Heart right ventricle (tissue), 16 donors: ENCODE measurements at regions not wholly inside any gene's neighbourhood (a gene's known extent, or its start where the extent isn't known, plus 50 kb on each side); places are given as distances from the start of the nearest gene placed in this dataset.

Experiments used
- ATAC-seq, 8 donors: fragments of 200-7000 bp; cut with Tn5 transposase; one replicate each; pipeline ENCODE4 v1.9.1; 2020; ENCODE audit warnings: mild to moderate bottlenecking in 8 of 8, moderate library complexity in 8 of 8, moderate number of reproducible peaks in 1 of 8
- DNase-seq, 2 donors: peaks; one replicate each; pipeline ENCODE4 v3.0.0-alpha.2; 2020
- H3K27ac ChIP-seq, 10 donors: fragments of 200-600 bp; sonication (generic) in 2 of 10; one replicate each; pipeline versions ENCODE4 v1.5.0 to v1.8.0; 2020 to 2022; ENCODE audit warnings: mild to moderate bottlenecking in 3 of 10
- H3K27me3 ChIP-seq, 7 donors: fragments of 200-600 bp; one replicate each; pipeline ENCODE4 v1.8.0; 2021 to 2022; ENCODE audit warnings: mild to moderate bottlenecking in 2 of 7
- H3K36me3 ChIP-seq, 9 donors: fragments of 200-600 bp; sonication (generic) in 1 of 9; one replicate each; pipeline versions ENCODE4 v1.5.0 to v1.8.0; 2020 to 2022; ENCODE audit warnings: mild to moderate bottlenecking in 2 of 9
- H3K4me1 ChIP-seq, 9 donors: fragments of 200-600 bp; sonication (generic) in 1 of 9; one replicate each; pipeline versions ENCODE4 v1.5.0 to v1.8.0; 2020 to 2022; ENCODE audit warnings: mild to moderate bottlenecking in 4 of 9
- H3K4me3 ChIP-seq, 10 donors: fragments of 200-600 bp; sonication (generic) in 2 of 10; one replicate each; pipeline versions ENCODE4 v1.5.0 to v1.8.0; 2020 to 2022; ENCODE audit warnings: mild to moderate bottlenecking in 7 of 10, moderate library complexity in 2 of 10
- H3K9me3 ChIP-seq, 11 donors: fragments of 200-600 bp in 10 of 11; sonication (generic) in 2 of 11; one replicate each; pipeline versions ENCODE4 v1.5.0 to v1.8.0; 2013 to 2022; ENCODE audit warnings: mild to moderate bottlenecking in 2 of 11, control low read depth in 1 of 11, moderate library complexity in 1 of 11
- WGBS, 2 donors: extraction: QIAGEN DNeasy Blood & Tissue Kit; methylation state at CpG; one replicate each; pipeline ENCODE4 v1.1.7; 2013; ENCODE audit warnings: inconsistent platforms in 1 of 2; 5-methylcytosine and 5-hydroxymethylcytosine counted together
- intact Hi-C, 10 donors: fragments of 100-400 bp; cut with DNase I; formaldehyde crosslinking; loops; one replicate each; pipeline versions ENCODE4 v1.11.1 to v1.14.2; 2022
- TF ChIP-seq, protein P1 (sequence below), 9 donors: fragments of 200-600 bp; sonication (generic) in 2 of 9; IDR thresholded peaks; one replicate each; pipeline versions ENCODE4 v1.5.0 to v1.8.0; 2021 to 2022; ENCODE audit warnings: antibody characterized with exemption in 9 of 9, mild to moderate bottlenecking in 5 of 9, moderate library complexity in 1 of 9
- donor health status: Arrhythmogenic right ventricular cardiomyopathy.
- donor health status: ischemic (EF 13 %, LVEDD 7.1; RV severe dilation, severe dysfunction).
- donor health status: healthy with polysubstance abuse.
- donor health status: DM: no; HTN: yes; CAD: no.
- donor health status: DM: no; HTN: no; CAD: no.
- donor health status: ischemic (EF 25% LVEDD 6.9; RV normal size, moderate dysfunction).
- donor health status: ischemic (EF 25% LVEDD 5.7; RV mildly dilated, moderate dysfunction).
- donor health status: healthy.
- donor health status: DM: yes; HTN: yes; CAD: no.
- donor health status: Ischemic cardiomyopathy.
- donor health status: ischemic (EF 35%, LVEDD 5.7; RV mildly dilated, moderate dysfunction).
- donor health status: nonischemic (EF 11% LVEDD 7.7; RV severe dilation, severe dysfunction).
- donor health status: DM: yes; HTN: yes; CAD: no.
- donor health status: PGD.
- donor health status: ischemic (EF 29% LVEDD 5.4; RV normal size, mild dysfunction).
- donor health status: nonischemic (EF 23%, LVEDD 6.1; RV moderate dilation, normal function).

- TF ChIP-seq, protein P1, sequence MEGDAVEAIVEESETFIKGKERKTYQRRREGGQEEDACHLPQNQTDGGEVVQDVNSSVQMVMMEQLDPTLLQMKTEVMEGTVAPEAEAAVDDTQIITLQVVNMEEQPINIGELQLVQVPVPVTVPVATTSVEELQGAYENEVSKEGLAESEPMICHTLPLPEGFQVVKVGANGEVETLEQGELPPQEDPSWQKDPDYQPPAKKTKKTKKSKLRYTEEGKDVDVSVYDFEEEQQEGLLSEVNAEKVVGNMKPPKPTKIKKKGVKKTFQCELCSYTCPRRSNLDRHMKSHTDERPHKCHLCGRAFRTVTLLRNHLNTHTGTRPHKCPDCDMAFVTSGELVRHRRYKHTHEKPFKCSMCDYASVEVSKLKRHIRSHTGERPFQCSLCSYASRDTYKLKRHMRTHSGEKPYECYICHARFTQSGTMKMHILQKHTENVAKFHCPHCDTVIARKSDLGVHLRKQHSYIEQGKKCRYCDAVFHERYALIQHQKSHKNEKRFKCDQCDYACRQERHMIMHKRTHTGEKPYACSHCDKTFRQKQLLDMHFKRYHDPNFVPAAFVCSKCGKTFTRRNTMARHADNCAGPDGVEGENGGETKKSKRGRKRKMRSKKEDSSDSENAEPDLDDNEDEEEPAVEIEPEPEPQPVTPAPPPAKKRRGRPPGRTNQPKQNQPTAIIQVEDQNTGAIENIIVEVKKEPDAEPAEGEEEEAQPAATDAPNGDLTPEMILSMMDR (IDR thresholded peaks at IDR 0.05) = no peak
- H3K4me1 ChIP-seq = no peaks in the 10 kb centered on the region
- no peaks in the 10 kb centered on the region for H3K36me3 ChIP-seq
- H3K27me3 ChIP-seq = no peaks in the 10 kb centered on the region
- ATAC-seq (no peak), DNase-seq (no peak)
- H3K27ac ChIP-seq = no peak overlapping the region
- intact Hi-C loops = no loop called here
- 75 to 77% methylated on average over 3 of the region's 3 CpGs for WGBS, 2 donors
- H3K9me3 ChIP-seq = peaks cover 0 to 7% (median 0%) of the 10 kb centered on the region in 11 donors
- no peak overlapping the region for H3K4me3 ChIP-seq
These were observed 882.7 kb upstream of the PCDH10 start for GRCh38 chr4:132266374-132266773.

DNA sequence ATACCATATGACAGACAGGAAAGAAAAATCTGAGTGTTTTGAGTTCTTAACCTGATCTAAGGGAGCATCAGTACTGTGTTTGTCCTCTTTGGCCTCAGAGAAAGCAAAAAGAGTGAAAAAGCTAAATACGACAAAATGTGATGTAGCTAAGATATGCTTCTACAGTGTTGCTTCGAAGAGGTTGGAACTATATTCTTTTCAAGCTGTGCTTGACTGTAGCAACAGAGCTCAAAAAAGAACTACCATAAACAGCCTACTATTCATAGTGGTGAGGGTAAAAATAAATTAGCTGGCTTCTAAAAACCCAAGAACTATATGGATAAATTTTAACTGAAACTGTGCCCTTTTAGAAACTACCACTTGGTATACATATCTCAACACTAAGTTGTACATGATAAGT lies 881.8 kb upstream of the PCDH10 start:
- Histone ChIP-seq H3K4me1 (no peaks in the 10 kb centered on the region), H3K4me3 (no peak overlapping the region), H3K27ac (no peak overlapping the region), H3K27me3 (no peaks in the 10 kb centered on the region), H3K9me3 (peaks cover 0 to 3% (median 0%) of the 10 kb centered on the region in 11 donors), H3K36me3 (no peaks in the 10 kb centered on the region)
- TF ChIP-seq, protein P1 (IDR thresholded peaks at IDR 0.05) = no peak
- WGBS, 2 donors = 83 to 92% methylated on average over 2 of the region's 2 CpGs
- ATAC-seq = no peak
- DNase-seq = no peak
- intact Hi-C loops = no loop called here

- ATAC-seq (no peak), DNase-seq (no peak)
- Histone ChIP-seq H3K27me3 (no peaks in the 10 kb centered on the region), H3K9me3 (no peaks in the 10 kb centered on the region), H3K4me3 (no peak overlapping the region), H3K4me1 (no peaks in the 10 kb centered on the region), H3K36me3 (no peaks in the 10 kb centered on the region), H3K27ac (no peak overlapping the region)
- intact Hi-C loops = no loop called here
- TF ChIP-seq, protein P1 (IDR thresholded peaks at IDR 0.05) = no peak
- 79 to 85% methylated on average over 5 of the region's 5 CpGs for WGBS, 2 donors
These were observed 879.6 kb upstream of the PCDH10 start for GRCh38 chr4:132269303-132269990.

DNA sequence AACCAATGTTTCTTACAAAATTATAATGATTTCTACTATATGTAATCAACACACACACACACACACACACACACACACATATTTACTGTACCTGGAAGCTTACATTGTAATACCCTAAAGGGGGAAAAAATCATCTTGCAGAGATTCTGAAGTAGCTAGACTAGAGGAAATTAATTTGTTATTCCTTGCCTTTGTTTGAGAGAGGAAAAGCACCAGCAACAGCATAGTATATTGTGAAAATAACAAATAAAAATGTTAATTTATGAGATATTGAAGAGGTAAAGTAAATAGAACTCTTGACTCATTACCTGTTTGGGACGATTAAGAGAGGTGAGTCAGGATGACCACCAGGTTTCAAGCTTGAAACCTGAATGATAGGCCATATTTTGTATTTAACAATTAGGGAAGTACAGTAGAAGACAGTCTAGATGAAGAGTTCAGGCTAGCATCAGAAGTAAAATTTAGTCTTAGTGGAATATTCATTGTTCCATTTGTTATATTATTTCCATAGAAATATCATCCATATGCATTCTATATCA lies 873.4 kb upstream of the PCDH10 start:
- DNase-seq (no peak), ATAC-seq (no peak)
- H3K27me3 ChIP-seq = no peaks in the 10 kb centered on the region
- H3K36me3 ChIP-seq = no peaks in the 10 kb centered on the region
- H3K27ac ChIP-seq = no peak overlapping the region
- H3K4me1 ChIP-seq = no peaks in the 10 kb centered on the region
- TF ChIP-seq, protein P1 (IDR thresholded peaks at IDR 0.05) = no peak
- H3K4me3 ChIP-seq = no peak overlapping the region
- intact Hi-C loops = no loop called here
- H3K9me3 ChIP-seq = peaks cover 0 to 3% (median 0%) of the 10 kb centered on the region in 11 donors
- WGBS, 2 donors = 38 to 39% methylated on average over 1 of the region's 1 CpG
